ENCODE measurements at regions not wholly inside any gene's neighbourhood (a gene's known extent, or its start where the extent isn't known, plus 50 kb on each side); places are given as distances from the start of the nearest gene placed in this dataset.

- intact Hi-C loops (cut with DNase I): no loop called here
- H3K27ac ChIP-seq: no peak overlapping the region
- TF ChIP-seq POLR2A (IDR thresholded peaks at IDR 0.05): no peak
- no peak for TF ChIP-seq CTCF (IDR thresholded peaks at IDR 0.05)
- TF ChIP-seq EP300 (IDR thresholded peaks at IDR 0.05): no peak
- DNase-seq: no peak
- 84 to 88% (median 88%) methylated on average over 5 of the region's 5 CpGs for WGBS, 3 donors
- H3K9me3 ChIP-seq: no peaks in the 10 kb centered on the region
- H3K4me3 ChIP-seq: no peak overlapping the region
- H3K27me3 ChIP-seq: no peaks in the 10 kb centered on the region
- no peaks in the 10 kb centered on the region for H3K36me3 ChIP-seq
- no peaks in the 10 kb centered on the region for H3K4me1 ChIP-seq (ENCODE audit: insufficient read depth)
Observed at GRCh38 chr14:53491884-53492277, 338.8 kb upstream of the DDHD1 start.

- H3K36me3 ChIP-seq: no peaks in the 10 kb centered on the region
- no peak overlapping the region for H3K27ac ChIP-seq
- H3K9me3 ChIP-seq: no peaks in the 10 kb centered on the region
- no peak for DNase-seq
- no peaks in the 10 kb centered on the region for H3K27me3 ChIP-seq
- TF ChIP-seq POLR2A (IDR thresholded peaks at IDR 0.05) (no peak), EP300 (IDR thresholded peaks at IDR 0.05) (no peak), CTCF (IDR thresholded peaks at IDR 0.05) (no peak)
- 57 to 74% (median 72%) methylated on average over 3 of the region's 3 CpGs for WGBS, 3 donors
- intact Hi-C loops (cut with DNase I): no loop called here
- no peak overlapping the region for H3K4me3 ChIP-seq
- no peaks in the 10 kb centered on the region for H3K4me1 ChIP-seq (ENCODE audit: insufficient read depth)
Observed at GRCh38 chr14:53491256-53491883, 338.2 kb upstream of the DDHD1 start.

GRCh38 chr14:53478174-53478573 is 325.1 kb upstream of the DDHD1 start:
- H3K4me1 ChIP-seq (ENCODE audit: insufficient read depth): no peaks in the 10 kb centered on the region
- intact Hi-C loops (cut with DNase I): no loop called here
- WGBS, 3 donors: 92 to 94% (median 93%) methylated on average over 1 of the region's 1 CpG
- no peaks in the 10 kb centered on the region for H3K36me3 ChIP-seq
- TF ChIP-seq POLR2A (IDR thresholded peaks at IDR 0.05) (no peak), CTCF (IDR thresholded peaks at IDR 0.05) (no peak), EP300 (IDR thresholded peaks at IDR 0.05) (no peak)
- peaks cover 0 to 5% of the 10 kb centered on the region in 2 donors for H3K9me3 ChIP-seq
- H3K27me3 ChIP-seq: no peaks in the 10 kb centered on the region
- DNase-seq: no peak
- no peak overlapping the region for H3K4me3 ChIP-seq
- H3K27ac ChIP-seq: no peak overlapping the region

GRCh38 chr14:53473480-53473879 is 320.4 kb upstream of the DDHD1 start:
- TF ChIP-seq EP300 (IDR thresholded peaks at IDR 0.05): no peak
- no peak for TF ChIP-seq CTCF (IDR thresholded peaks at IDR 0.05)
- TF ChIP-seq POLR2A (IDR thresholded peaks at IDR 0.05): no peak
- H3K27me3 ChIP-seq: no peaks in the 10 kb centered on the region
- no peak overlapping the region for H3K4me3 ChIP-seq
- intact Hi-C loops (cut with DNase I): no loop called here
- 93 to 100% (median 98%) methylated on average over 1 of the region's 1 CpG for WGBS, 3 donors
- H3K9me3 ChIP-seq: no peaks in the 10 kb centered on the region
- H3K36me3 ChIP-seq: no peaks in the 10 kb centered on the region
- no peak overlapping the region for H3K27ac ChIP-seq
- no peaks in the 10 kb centered on the region for H3K4me1 ChIP-seq (ENCODE audit: insufficient read depth)
- DNase-seq: no peak

Data from ovary (tissue), 7 donors.